ENCODE measurements at regions not wholly inside any gene's neighbourhood (a gene's known extent, or its start where the extent isn't known, plus 50 kb on each side); places are given as distances from the start of the nearest gene placed in this dataset.

GRCh38 chr5:88459971-88460370 lies 191.3 kb upstream of the TMEM161B start:
- Histone ChIP-seq H4K8ac (ENCODE audit: low read depth in 2 of 2, low read length in 2 of 2) (no peak overlapping the region), H3K4ac (ENCODE audit: low read depth, low read length) (no peak overlapping the region), H3K14ac (replicated peaks; ENCODE audit: low read depth, low read length) (no peak overlapping the region), H3K9me1 (ENCODE audit: insufficient read depth, low read length) (no peaks in the 10 kb centered on the region), H4K91ac (ENCODE audit: insufficient read depth, low read depth, low read length) (no peak overlapping the region), H2AFZ (replicated peaks; ENCODE audit: low read length, poor library complexity) (no peak overlapping the region), H3K4me3 (ENCODE audit: insufficient read depth, low read depth, low read length) (no peak overlapping the region), H4K20me1 (ENCODE audit: insufficient read depth, low read length) (no peaks in the 10 kb centered on the region), H3K4me2 (ENCODE audit: low read depth, low read length) (no peak overlapping the region), H3K79me1 (ENCODE audit: low read depth in 1 of 2, low read length in 2 of 2) (no peaks in the 10 kb centered on the region), H3K56ac (ENCODE audit: extremely low read depth, insufficient read depth, low read length) (no peak overlapping the region), H2BK15ac (ENCODE audit: low read depth, low read length) (no peak overlapping the region), H2BK120ac (ENCODE audit: low read depth, low read length) (no peak overlapping the region), H3K27me3 (ENCODE audit: control insufficient read depth, insufficient read depth, low read length) (no peaks in the 10 kb centered on the region), H3K9me3 (ENCODE audit: control insufficient read depth, insufficient read depth, low read length) (no peaks in the 10 kb centered on the region), H4K5ac (ENCODE audit: low read depth, low read length) (no peak overlapping the region), H3K18ac (ENCODE audit: low read depth, low read length) (no peak overlapping the region), H2BK20ac (ENCODE audit: low read depth, low read length) (no peak overlapping the region), H3K4me1 (ENCODE audit: control insufficient read depth, insufficient read depth, low read length) (no peaks in the 10 kb centered on the region), H3K36me3 (ENCODE audit: control insufficient read depth, insufficient read depth, low read length) (no peaks in the 10 kb centered on the region), H2BK5ac (ENCODE audit: low read depth, low read length, poor library complexity, severe bottlenecking) (no peak overlapping the region), H3K27ac (ENCODE audit: insufficient read depth, low read length) (no peak overlapping the region), H2AK5ac (ENCODE audit: low read depth, low read length) (no peak overlapping the region), H3K9ac (ENCODE audit: low read depth, low read length) (no peak overlapping the region), H3K23ac (ENCODE audit: low read depth, low read length) (no peak overlapping the region), H2AK9ac (replicated peaks; ENCODE audit: low read depth, low read length, poor library complexity) (no peak overlapping the region)
- ATAC-seq (ENCODE audit: low read depth) (no peak), DNase-seq (no peak)
- TF ChIP-seq RFX5 (IDR thresholded peaks at IDR 0.05; ENCODE audit: low read depth, low read length) (no peak), MAFK (IDR thresholded peaks at IDR 0.05; ENCODE audit: low read depth, low read length) (no peak), MAZ (IDR thresholded peaks at IDR 0.05; ENCODE audit: borderline replicate concordance, low read depth, low read length) (no peak), CTCF (conservative IDR thresholded peaks at IDR 0.05; ENCODE audit: low read depth, low read length) (no peak), FOS (IDR thresholded peaks at IDR 0.05; ENCODE audit: low read depth, low read length) (no peak), NFE2L2 (IDR thresholded peaks at IDR 0.05; ENCODE audit: low read depth, low read length) (no peak), SMC3 (IDR thresholded peaks at IDR 0.05; ENCODE audit: low read depth, low read length) (no peak), RAD21 (IDR thresholded peaks at IDR 0.05; ENCODE audit: low read length) (no peak), CHD1 (IDR thresholded peaks at IDR 0.05; ENCODE audit: low read depth, low read length) (no peak), MXI1 (IDR thresholded peaks at IDR 0.05; ENCODE audit: borderline replicate concordance, low read depth, low read length) (no peak), BHLHE40 (IDR thresholded peaks at IDR 0.05; ENCODE audit: low read depth, low read length) (no peak), CEBPB (IDR thresholded peaks at IDR 0.05; ENCODE audit: low read depth, low read length) (no peak), POLR2A (IDR thresholded peaks at IDR 0.05; ENCODE audit: low read depth, low read length) (no peak)
- TF ChIP-seq, protein P1, sequence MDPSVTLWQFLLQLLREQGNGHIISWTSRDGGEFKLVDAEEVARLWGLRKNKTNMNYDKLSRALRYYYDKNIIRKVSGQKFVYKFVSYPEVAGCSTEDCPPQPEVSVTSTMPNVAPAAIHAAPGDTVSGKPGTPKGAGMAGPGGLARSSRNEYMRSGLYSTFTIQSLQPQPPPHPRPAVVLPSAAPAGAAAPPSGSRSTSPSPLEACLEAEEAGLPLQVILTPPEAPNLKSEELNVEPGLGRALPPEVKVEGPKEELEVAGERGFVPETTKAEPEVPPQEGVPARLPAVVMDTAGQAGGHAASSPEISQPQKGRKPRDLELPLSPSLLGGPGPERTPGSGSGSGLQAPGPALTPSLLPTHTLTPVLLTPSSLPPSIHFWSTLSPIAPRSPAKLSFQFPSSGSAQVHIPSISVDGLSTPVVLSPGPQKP (IDR thresholded peaks at IDR 0.05; ENCODE audit: borderline replicate concordance, low read depth, low read length), result no peak
- ChIA-PET CTCF (no interaction called here), POLR2A (ENCODE audit: unreplicated experiment) (no interaction called here)
- intact Hi-C loops (cut with micrococcal nuclease), result no loop called here
- dilution Hi-C loops (cut with HindIII; ENCODE audit: low sequenced_read_pairs, unreplicated experiment), result no loop called here
- no TSS peak for BruUV-seq (replicated peaks)
- WGBS, 2 experiments (ENCODE audit: extremely low coverage in 2 of 2, insufficient read length in 1 of 2), result 50% methylated on average over 1 of the region's 3 CpGs; no CpG with 5 or more reads in 1 of the 2 experiments
- in situ Hi-C loops (cut with MboI; ENCODE audit: low sequenced_read_pairs), result no loop called here

Measured in IMR-90 (cell line).